Keratinocyte (primary cell): ENCODE measurements at regions not wholly inside any gene's neighbourhood (a gene's known extent, or its start where the extent isn't known, plus 50 kb on each side); places are given as distances from the start of the nearest gene placed in this dataset.

Experiments used
- DNase-seq: peaks from one replicate; pipeline ENCODE4 v3.0.0-alpha.2; 2011; ENCODE audit warnings: low read depth, missing footprints, low spot score
- FAIRE-seq: peaks from 2 replicates; lab custom pipeline; 2011; peaks lifted over from hg19 to GRCh38; lab: Jason Lieb, UNC
- H2AFZ ChIP-seq: 2 replicates; pipeline ENCODE4 v1.6.0; 2012; ENCODE audit warnings: low read length, control low read depth, inconsistent platforms; ENCODE audit not compliant: control insufficient read depth
- H3K27ac ChIP-seq: 2 replicates; pipeline ENCODE4 v1.5.1; 2011; ENCODE audit warnings: low read length; ENCODE audit not compliant: control insufficient read depth, insufficient read depth
- H3K27me3 ChIP-seq: 3 replicates; pipeline ENCODE4 v1.6.0; 2011; ENCODE audit warnings: low read length; ENCODE audit not compliant: control insufficient read depth, insufficient read depth; ENCODE audit errors: extremely low read depth
- H3K36me3 ChIP-seq, 2 experiments: 2 replicates in 1 of 2; 3 replicates in 1 of 2; pipeline ENCODE4 v1.5.1; 2011; ENCODE audit warnings: low read length in 2 of 2, mild to moderate bottlenecking in 1 of 2; ENCODE audit not compliant: control insufficient read depth in 2 of 2, insufficient read depth in 2 of 2; ENCODE audit errors: extremely low read depth in 1 of 2
- H3K4me1 ChIP-seq: 3 replicates; pipeline ENCODE4 v1.5.1; 2011; ENCODE audit warnings: low read length; ENCODE audit not compliant: control insufficient read depth, insufficient read depth; ENCODE audit errors: extremely low read depth
- H3K4me2 ChIP-seq: 3 replicates; pipeline ENCODE4 v1.6.0; 2011; ENCODE audit warnings: low read depth, low read length; ENCODE audit not compliant: control insufficient read depth, insufficient read depth; ENCODE audit errors: extremely low read depth
- H3K4me3 ChIP-seq, 3 experiments: fragments of 200-600 bp in 1 of 3; sonication (generic) in 1 of 3; 2 replicates in 2 of 3; 3 replicates in 1 of 3; pipeline ENCODE4 v1.5.1; 2011 to 2016; ENCODE audit warnings: low read length in 3 of 3, mild to moderate bottlenecking in 3 of 3, control low read depth in 2 of 3, inconsistent platforms in 1 of 3, low read depth in 1 of 3, mixed read lengths in 1 of 3, mixed run types in 1 of 3, moderate library complexity in 1 of 3; ENCODE audit not compliant: control insufficient read depth in 2 of 3, insufficient read depth in 2 of 3; ENCODE audit errors: extremely low read depth in 1 of 3
- H3K79me2 ChIP-seq: 2 replicates; pipeline ENCODE4 v1.6.0; 2012; ENCODE audit warnings: low read length; ENCODE audit not compliant: control insufficient read depth, insufficient read depth
- H3K9ac ChIP-seq: 3 replicates; pipeline ENCODE4 v1.6.0; 2011; ENCODE audit warnings: low read length; ENCODE audit not compliant: control insufficient read depth, insufficient read depth; ENCODE audit errors: extremely low read depth
- H3K9me1 ChIP-seq: 3 replicates; pipeline ENCODE4 v1.6.0; 2011; ENCODE audit warnings: low read length; ENCODE audit not compliant: control insufficient read depth, insufficient read depth; ENCODE audit errors: extremely low read depth
- H3K9me3 ChIP-seq: 2 replicates; pipeline ENCODE4 v1.5.1; 2012; ENCODE audit warnings: low read depth, low read length; ENCODE audit not compliant: control insufficient read depth
- H4K20me1 ChIP-seq: 3 replicates; pipeline ENCODE4 v1.6.0; 2011; ENCODE audit warnings: low read length; ENCODE audit not compliant: control insufficient read depth, insufficient read depth; ENCODE audit errors: extremely low read depth
- EZH2 ChIP-seq: IDR thresholded peaks from one replicate; pipeline ENCODE4 v1.6.1; 2012; ENCODE audit warnings: inconsistent platforms, mild to moderate bottlenecking, low read length, moderate library complexity
- dilution Hi-C: fragments of 300-500 bp; cut with MboI; formaldehyde crosslinking; loops from one replicate; pipeline ENCODE4 v1.7.0; 2020; ENCODE audit warnings: low sequenced_read_pairs; ENCODE audit not compliant: extremely low pct_ligation_motif_present
- TF ChIP-seq, protein P1 (sequence below), 3 experiments: IDR thresholded peaks in 1 of 3; conservative IDR thresholded peaks in 1 of 3; optimal IDR thresholded peaks in 1 of 3; 2 replicates in 2 of 3; 3 replicates in 1 of 3; pipeline versions ENCODE3 to v1.5.1; 2011; ENCODE audit warnings: low read length in 3 of 3, mild to moderate bottlenecking in 3 of 3, moderate library complexity in 2 of 3, control low read depth in 1 of 3, inconsistent platforms in 1 of 3; ENCODE audit not compliant: insufficient read depth in 2 of 3; ENCODE audit errors: extremely low read depth in 1 of 3

DNA sequence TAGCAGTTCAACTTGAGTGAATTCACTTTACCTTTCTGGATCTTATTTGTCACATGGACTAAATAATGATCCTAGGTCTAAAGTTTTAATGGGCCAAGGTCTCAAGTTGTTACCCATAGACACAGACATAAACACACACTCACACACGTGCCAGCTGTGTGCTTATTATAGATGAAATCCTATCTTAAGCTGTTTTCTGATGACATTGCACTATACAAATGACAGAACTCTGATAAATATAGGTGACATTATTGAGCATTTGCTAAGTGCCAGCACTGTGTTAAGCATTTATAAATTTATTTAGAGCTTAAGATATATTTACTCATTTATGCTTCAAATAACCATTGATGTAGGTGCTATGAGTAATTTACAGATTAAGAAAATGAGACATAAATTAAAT is 474.4 kb upstream of the NR5A2 start:
- H3K9me3 ChIP-seq = no peaks in the 10 kb centered on the region
- TF ChIP-seq, protein P1, sequence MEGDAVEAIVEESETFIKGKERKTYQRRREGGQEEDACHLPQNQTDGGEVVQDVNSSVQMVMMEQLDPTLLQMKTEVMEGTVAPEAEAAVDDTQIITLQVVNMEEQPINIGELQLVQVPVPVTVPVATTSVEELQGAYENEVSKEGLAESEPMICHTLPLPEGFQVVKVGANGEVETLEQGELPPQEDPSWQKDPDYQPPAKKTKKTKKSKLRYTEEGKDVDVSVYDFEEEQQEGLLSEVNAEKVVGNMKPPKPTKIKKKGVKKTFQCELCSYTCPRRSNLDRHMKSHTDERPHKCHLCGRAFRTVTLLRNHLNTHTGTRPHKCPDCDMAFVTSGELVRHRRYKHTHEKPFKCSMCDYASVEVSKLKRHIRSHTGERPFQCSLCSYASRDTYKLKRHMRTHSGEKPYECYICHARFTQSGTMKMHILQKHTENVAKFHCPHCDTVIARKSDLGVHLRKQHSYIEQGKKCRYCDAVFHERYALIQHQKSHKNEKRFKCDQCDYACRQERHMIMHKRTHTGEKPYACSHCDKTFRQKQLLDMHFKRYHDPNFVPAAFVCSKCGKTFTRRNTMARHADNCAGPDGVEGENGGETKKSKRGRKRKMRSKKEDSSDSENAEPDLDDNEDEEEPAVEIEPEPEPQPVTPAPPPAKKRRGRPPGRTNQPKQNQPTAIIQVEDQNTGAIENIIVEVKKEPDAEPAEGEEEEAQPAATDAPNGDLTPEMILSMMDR (optimal IDR thresholded peaks at IDR 0.05 in 1 of 3, IDR thresholded peaks at IDR 0.05 in 1 of 3, conservative IDR thresholded peaks at IDR 0.05 in 1 of 3; ENCODE audit: extremely low read depth in 1 of 3, insufficient read depth in 2 of 3, low read length in 3 of 3) = no peak
- TF ChIP-seq EZH2 = no peak
- no peaks in the 10 kb centered on the region for H3K79me2 ChIP-seq
- H4K20me1 ChIP-seq = no peaks in the 10 kb centered on the region
- no peak for FAIRE-seq
- no peak for DNase-seq
- no peak overlapping the region for H2AFZ ChIP-seq
- no peak overlapping the region for H3K4me2 ChIP-seq
- H3K4me1 ChIP-seq = no peaks in the 10 kb centered on the region
- dilution Hi-C loops = no loop called here
- no peaks in the 10 kb centered on the region for H3K36me3 ChIP-seq
- no peak overlapping the region for H3K27ac ChIP-seq
- H3K9me1 ChIP-seq = no peaks in the 10 kb centered on the region
- no peaks in the 10 kb centered on the region for H3K27me3 ChIP-seq
- H3K9ac ChIP-seq = no peak overlapping the region
- H3K4me3 ChIP-seq = no peak overlapping the region

DNA sequence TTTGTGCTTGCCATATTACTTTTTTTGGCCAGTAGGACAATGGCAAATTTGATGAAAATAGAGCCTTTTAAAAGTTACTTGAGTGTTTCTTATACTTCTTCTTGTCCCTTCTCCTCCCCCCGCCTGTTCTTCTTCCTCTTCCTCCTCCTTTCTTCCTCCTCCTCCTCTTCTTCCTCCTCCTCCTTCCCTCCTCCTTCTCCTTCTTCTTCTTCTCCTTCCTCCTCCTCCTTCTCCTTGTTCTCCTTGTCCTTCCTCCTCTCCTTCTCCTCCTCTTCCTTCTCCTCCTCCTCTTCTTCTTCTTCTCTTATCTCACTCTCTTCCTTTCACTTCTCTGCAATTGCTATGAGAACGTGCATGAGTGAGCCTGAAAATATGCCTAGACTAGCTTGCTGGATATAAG is 466.2 kb upstream of the NR5A2 start:
- H3K79me2 ChIP-seq = no peaks in the 10 kb centered on the region
- no peak for FAIRE-seq
- no peak overlapping the region for H3K4me2 ChIP-seq
- no peak overlapping the region for H3K9ac ChIP-seq
- TF ChIP-seq, protein P1 (optimal IDR thresholded peaks at IDR 0.05 in 1 of 3, IDR thresholded peaks at IDR 0.05 in 1 of 3, conservative IDR thresholded peaks at IDR 0.05 in 1 of 3; ENCODE audit: extremely low read depth in 1 of 3, insufficient read depth in 2 of 3, low read length in 3 of 3) = no peak
- no peak for TF ChIP-seq EZH2
- H3K4me1 ChIP-seq = no peaks in the 10 kb centered on the region
- no peaks in the 10 kb centered on the region for H3K9me1 ChIP-seq
- DNase-seq = no peak
- no peak overlapping the region for H2AFZ ChIP-seq
- H3K36me3 ChIP-seq = no peaks in the 10 kb centered on the region
- no peaks in the 10 kb centered on the region for H3K27me3 ChIP-seq
- no peaks in the 10 kb centered on the region for H4K20me1 ChIP-seq
- no peak overlapping the region for H3K27ac ChIP-seq
- dilution Hi-C loops = no loop called here
- H3K4me3 ChIP-seq = no peak overlapping the region
- H3K9me3 ChIP-seq = no peaks in the 10 kb centered on the region
